HEK293 (cell line): ENCODE measurements at regions not wholly inside any gene's neighbourhood (a gene's known extent, or its start where the extent isn't known, plus 50 kb on each side); places are given as distances from the start of the nearest gene placed in this dataset.

Source experiments
- CTCF ChIA-PET: fragments of 350-600 bp; formaldehyde crosslinking; extraction: SDS; loops from one replicate; lab custom pipeline; 2021; ENCODE audit warnings: antibody characterized with exemption; lab: Yijun Ruan, JAX
- POLR2A ChIA-PET: fragments of 300-600 bp; formaldehyde crosslinking; extraction: SDS; loops from one replicate; lab custom pipeline; 2020; ENCODE audit warnings: antibody characterized with exemption, inconsistent platforms; lab: Yijun Ruan, JAX
- H3K27ac ChIP-seq: fragments of 200-500 bp; sonication (Bioruptor generic); 2 replicates; pipeline ENCODE4 v1.5.1; 2014; ENCODE audit warnings: low read depth, low read length, control low read depth, inconsistent platforms; ENCODE audit errors: extremely low read depth
- H3K36me3 ChIP-seq, 2 experiments: fragments of 200-500 bp in 1 of 2; sonication (Bioruptor generic) in 1 of 2; 1 replicate in 1 of 2; 2 replicates in 1 of 2; pipeline ENCODE4 v1.5.1; 2014 to 2017; ENCODE audit warnings: inconsistent platforms in 2 of 2, low read length in 2 of 2; ENCODE audit not compliant: control insufficient read depth in 2 of 2, insufficient read depth in 1 of 2
- H3K4me1 ChIP-seq: fragments of 200-500 bp; sonication (Bioruptor generic); 2 replicates; pipeline ENCODE4 v1.5.1; 2014; ENCODE audit warnings: mild to moderate bottlenecking, low read length, inconsistent platforms; ENCODE audit not compliant: control insufficient read depth, insufficient read depth
- H3K4me3 ChIP-seq: 2 replicates; pipeline ENCODE4 v1.5.1; 2011; ENCODE audit warnings: low read depth, mild to moderate bottlenecking, control low read depth, low read length, moderate library complexity
- H3K9me3 ChIP-seq: fragments of 200-500 bp; sonication (Bioruptor generic); 2 replicates; pipeline ENCODE4 v1.5.1; 2014; ENCODE audit warnings: low read depth, low read length, inconsistent platforms; ENCODE audit not compliant: control insufficient read depth, insufficient read depth
- CTCF ChIP-seq: fragments of 450-650 bp; formaldehyde crosslinking; IDR thresholded peaks from 2 replicates; pipeline ENCODE4 v1.5.1; 2016; ENCODE audit warnings: missing biosample characterization, missing genetic modification characterization
- MEIS1 ChIP-seq: sonication (generic); formaldehyde crosslinking; IDR thresholded peaks from 2 replicates; pipeline ENCODE4 v1.8.1; 2022; ENCODE audit warnings: missing genetic modification reagents, mild to moderate bottlenecking, borderline replicate concordance
- TCF7L2 ChIP-seq: IDR thresholded peaks from 2 replicates; pipeline ENCODE4 v1.6.1; 2011; ENCODE audit warnings: low read depth, mild to moderate bottlenecking, inconsistent platforms, low read length, moderate library complexity, borderline replicate concordance
- ZFHX2 ChIP-seq: fragments of 450-650 bp; formaldehyde crosslinking; conservative IDR thresholded peaks from 2 replicates; pipeline ENCODE4 v1.5.1; 2016; ENCODE audit warnings: missing biosample characterization, missing genetic modification characterization
- ZNF157 ChIP-seq: fragments of 450-650 bp; formaldehyde crosslinking; IDR thresholded peaks from 2 replicates; pipeline ENCODE4 v1.5.1; 2016; ENCODE audit warnings: missing biosample characterization, missing genetic modification characterization
- ZNF2 ChIP-seq: fragments of 450-650 bp; formaldehyde crosslinking; IDR thresholded peaks from 2 replicates; pipeline ENCODE4 v1.5.1; 2016; ENCODE audit warnings: missing biosample characterization, missing genetic modification characterization
- ZNF221 ChIP-seq: fragments of 450-650 bp; formaldehyde crosslinking; IDR thresholded peaks from 2 replicates; pipeline ENCODE4 v1.5.1; 2017; ENCODE audit warnings: missing biosample characterization, missing genetic modification characterization, borderline replicate concordance
- ZNF354C ChIP-seq: fragments of 450-650 bp; formaldehyde crosslinking; IDR thresholded peaks from 2 replicates; pipeline ENCODE4 v1.5.1; 2016; ENCODE audit warnings: missing biosample characterization, missing genetic modification characterization, low read depth, borderline replicate concordance
- ZNF37A ChIP-seq: fragments of 450-650 bp; IDR thresholded peaks from 2 replicates; pipeline ENCODE4 v1.5.1; 2018; ENCODE audit warnings: missing biosample characterization, missing genetic modification characterization
- ZNF473 ChIP-seq: fragments of 450-650 bp; formaldehyde crosslinking; IDR thresholded peaks from 2 replicates; pipeline ENCODE4 v1.5.1; 2017; ENCODE audit warnings: missing biosample characterization, missing genetic modification characterization
- ZNF518A ChIP-seq: fragments of 450-650 bp; formaldehyde crosslinking; conservative IDR thresholded peaks from 2 replicates; pipeline ENCODE4 v1.5.1; 2016; ENCODE audit warnings: low read depth, missing biosample characterization, missing genetic modification characterization
- ZNF548 ChIP-seq: fragments of 450-650 bp; formaldehyde crosslinking; IDR thresholded peaks from 2 replicates; pipeline ENCODE4 v1.5.1; 2016; ENCODE audit warnings: missing biosample characterization, missing genetic modification characterization
- ZNF555 ChIP-seq: fragments of 450-650 bp; formaldehyde crosslinking; conservative IDR thresholded peaks from 2 replicates; pipeline ENCODE4 v1.5.1; 2017; ENCODE audit warnings: missing biosample characterization, mild to moderate bottlenecking, missing genetic modification characterization, inconsistent platforms
- ZNF558 ChIP-seq: fragments of 450-650 bp; formaldehyde crosslinking; IDR thresholded peaks from 2 replicates; pipeline ENCODE4 v1.5.1; 2016; ENCODE audit warnings: missing biosample characterization, missing genetic modification characterization
- ZNF571 ChIP-seq: fragments of 450-650 bp; formaldehyde crosslinking; IDR thresholded peaks from 2 replicates; pipeline ENCODE4 v1.5.0; 2017; ENCODE audit warnings: missing biosample characterization, missing genetic modification characterization
- ZNF596 ChIP-seq: fragments of 450-650 bp; IDR thresholded peaks from 2 replicates; pipeline ENCODE4 v1.5.0; 2018; ENCODE audit warnings: missing biosample characterization, mild to moderate bottlenecking, missing genetic modification characterization, moderate library complexity
- ZNF776 ChIP-seq: fragments of 450-650 bp; formaldehyde crosslinking; IDR thresholded peaks from 2 replicates; pipeline ENCODE4 v1.5.0; 2017; ENCODE audit warnings: missing biosample characterization, missing genetic modification characterization, borderline replicate concordance
- ZSCAN4 ChIP-seq: fragments of 450-650 bp; formaldehyde crosslinking; IDR thresholded peaks from 2 replicates; pipeline ENCODE4 v1.5.1; 2017; ENCODE audit warnings: missing biosample characterization, missing genetic modification characterization

GRCh38 chr12:20967756-20968155, 157.3 kb downstream of the SLCO1B3 start:
- no peak overlapping the region for H3K27ac ChIP-seq
- H3K4me3 ChIP-seq = no peak overlapping the region
- no peaks in the 10 kb centered on the region for H3K9me3 ChIP-seq
- H3K36me3 ChIP-seq = no peaks in the 10 kb centered on the region
- no peaks in the 10 kb centered on the region for H3K4me1 ChIP-seq
- TF ChIP-seq ZNF571 (tag by site-specific recombination) = no peak
- TF ChIP-seq ZNF776 (tag by site-specific recombination) = no peak
- no peak for TF ChIP-seq ZNF157 (tag by site-specific recombination)
- TF ChIP-seq ZNF354C (tag by site-specific recombination) = no peak
- TF ChIP-seq ZNF596 = no peak
- TF ChIP-seq ZNF221 = no peak
- TF ChIP-seq, all 188 proteins: peak for 0
- ChIA-PET POLR2A (no interaction called here), CTCF (no interaction called here)

- CTCF ChIA-PET = interaction anchor here (0.6 kb wide), 1 partner anchor 12 kb away, joined by 3 read pairs; no protein-coding TSS in a partner anchor
- no peaks in the 10 kb centered on the region for H3K36me3 ChIP-seq
- TF ChIP-seq CTCF (tag by site-specific recombination) = no peak
- TF ChIP-seq MEIS1 (CRISPR knock-in tag) = no peak
- no peak for TF ChIP-seq TCF7L2
- no peak for TF ChIP-seq ZSCAN4
- TF ChIP-seq ZNF518A (tag by site-specific recombination) = no peak
- TF ChIP-seq ZNF473 (tag by site-specific recombination) = no peak
- no peak for TF ChIP-seq ZNF548 (tag by site-specific recombination)
- no peak for TF ChIP-seq ZFHX2 (tag by site-specific recombination)
- H3K4me3 ChIP-seq = no peak overlapping the region
- POLR2A ChIA-PET = no interaction called here
- no peak overlapping the region for H3K27ac ChIP-seq
- H3K4me1 ChIP-seq = no peaks in the 10 kb centered on the region
- no peaks in the 10 kb centered on the region for H3K9me3 ChIP-seq
Measured at GRCh38 chr12:20969766-20970165, 159.3 kb downstream of the SLCO1B3 start.

- ChIA-PET CTCF (no interaction called here), POLR2A (no interaction called here)
- H3K9me3 ChIP-seq = no peaks in the 10 kb centered on the region
- no peaks in the 10 kb centered on the region for H3K4me1 ChIP-seq
- H3K4me3 ChIP-seq = no peak overlapping the region
- H3K36me3 ChIP-seq = no peaks in the 10 kb centered on the region
- no peak overlapping the region for H3K27ac ChIP-seq
- no peak for TF ChIP-seq ZNF555 (tag by site-specific recombination)
- no peak for TF ChIP-seq ZNF2
- no peak for TF ChIP-seq ZNF558 (tag by site-specific recombination)
- TF ChIP-seq ZNF37A (tag by site-specific recombination) = no peak
Measured at GRCh38 chr12:20985399-20985798, 145.6 kb upstream of the SLCO1B1 start.
